DOHH2 (cell line): ENCODE measurements at regions not wholly inside any gene's neighbourhood (a gene's known extent, or its start where the extent isn't known, plus 50 kb on each side); places are given as distances from the start of the nearest gene placed in this dataset.

Source experiments
- EZH2phosphoT487 ChIP-seq: fragments of 200-600 bp; sonication (generic); IDR thresholded peaks from 2 replicates; pipeline ENCODE4 v1.6.1; 2017; ENCODE audit warnings: borderline replicate concordance, mild to moderate bottlenecking, antibody characterized with exemption, low read length, moderate library complexity, mixed read lengths
- TF ChIP-seq, protein P1 (sequence below): fragments of 200-600 bp; sonication (generic); IDR thresholded peaks from one replicate; pipeline ENCODE4 v1.5.1; 2014; ENCODE audit warnings: antibody characterized with exemption, mild to moderate bottlenecking, low read depth, low read length; ENCODE audit not compliant: poor library complexity, severe bottlenecking

DNA sequence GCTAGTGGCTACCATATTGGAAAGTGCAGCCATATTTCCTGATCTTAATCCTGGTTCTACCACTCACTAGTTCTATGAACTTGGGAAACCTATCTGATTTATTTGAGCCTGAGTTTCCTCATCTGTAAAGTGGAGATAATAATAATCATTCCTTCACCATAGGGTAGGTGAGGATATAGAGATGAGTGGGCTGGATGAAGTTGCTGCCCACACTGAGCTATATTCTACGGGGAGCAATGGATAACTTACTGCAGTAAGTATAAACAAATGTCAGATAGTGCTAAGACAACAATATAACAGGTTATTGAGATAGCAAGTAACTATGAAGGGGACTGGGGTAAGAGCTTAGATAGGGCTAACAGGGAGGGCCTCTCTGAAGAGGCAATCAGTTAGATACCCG lies 251.5 kb upstream of the ADAMTS9 start:
- TF ChIP-seq, protein P1, sequence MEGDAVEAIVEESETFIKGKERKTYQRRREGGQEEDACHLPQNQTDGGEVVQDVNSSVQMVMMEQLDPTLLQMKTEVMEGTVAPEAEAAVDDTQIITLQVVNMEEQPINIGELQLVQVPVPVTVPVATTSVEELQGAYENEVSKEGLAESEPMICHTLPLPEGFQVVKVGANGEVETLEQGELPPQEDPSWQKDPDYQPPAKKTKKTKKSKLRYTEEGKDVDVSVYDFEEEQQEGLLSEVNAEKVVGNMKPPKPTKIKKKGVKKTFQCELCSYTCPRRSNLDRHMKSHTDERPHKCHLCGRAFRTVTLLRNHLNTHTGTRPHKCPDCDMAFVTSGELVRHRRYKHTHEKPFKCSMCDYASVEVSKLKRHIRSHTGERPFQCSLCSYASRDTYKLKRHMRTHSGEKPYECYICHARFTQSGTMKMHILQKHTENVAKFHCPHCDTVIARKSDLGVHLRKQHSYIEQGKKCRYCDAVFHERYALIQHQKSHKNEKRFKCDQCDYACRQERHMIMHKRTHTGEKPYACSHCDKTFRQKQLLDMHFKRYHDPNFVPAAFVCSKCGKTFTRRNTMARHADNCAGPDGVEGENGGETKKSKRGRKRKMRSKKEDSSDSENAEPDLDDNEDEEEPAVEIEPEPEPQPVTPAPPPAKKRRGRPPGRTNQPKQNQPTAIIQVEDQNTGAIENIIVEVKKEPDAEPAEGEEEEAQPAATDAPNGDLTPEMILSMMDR: no peak
- TF ChIP-seq EZH2phosphoT487: no peak
